Loucy (cell line): ENCODE measurements at regions not wholly inside any gene's neighbourhood (a gene's known extent, or its start where the extent isn't known, plus 50 kb on each side); places are given as distances from the start of the nearest gene placed in this dataset.

Experiments
- H2AFZ ChIP-seq: fragments of 200-600 bp; sonication (generic); 2 replicates; pipeline ENCODE4 v1.6.0; 2016; ENCODE audit warnings: antibody characterized with exemption, mild to moderate bottlenecking, low read length, moderate library complexity
- H3F3A ChIP-seq: fragments of 200-600 bp; 2 replicates; pipeline ENCODE4 v1.6.0; 2016; ENCODE audit warnings: antibody characterized with exemption, low read depth, mild to moderate bottlenecking
- H3K27me3 ChIP-seq: fragments of 200-600 bp; sonication (generic); 2 replicates; pipeline ENCODE4 v1.6.1; 2014; ENCODE audit warnings: low read length, mild to moderate bottlenecking; ENCODE audit not compliant: insufficient read depth, poor library complexity, severe bottlenecking
- H3K36me3 ChIP-seq: fragments of 200-600 bp; sonication (generic); 2 replicates; pipeline ENCODE4 v1.6.1; 2016; ENCODE audit warnings: low read length; ENCODE audit not compliant: insufficient read depth
- H3K4me1 ChIP-seq: fragments of 200-600 bp; sonication (generic); 2 replicates; pipeline ENCODE4 v1.5.1; 2014; ENCODE audit warnings: low read length, mild to moderate bottlenecking; ENCODE audit not compliant: insufficient read depth, poor library complexity, severe bottlenecking
- H3K4me2 ChIP-seq: fragments of 200-600 bp; sonication (generic); 2 replicates; pipeline ENCODE4 v1.6.0; 2014; ENCODE audit warnings: antibody characterized with exemption, low read length, low read depth, mild to moderate bottlenecking; ENCODE audit not compliant: poor library complexity, severe bottlenecking
- H3K4me3 ChIP-seq: fragments of 200-600 bp; sonication (generic); 2 replicates; pipeline ENCODE4 v1.5.1; 2014; ENCODE audit warnings: low read length, mild to moderate bottlenecking, mixed read lengths; ENCODE audit not compliant: poor library complexity, severe bottlenecking
- H3K79me2 ChIP-seq: fragments of 200-600 bp; sonication (generic); 2 replicates; pipeline ENCODE4 v1.6.1; 2014; ENCODE audit warnings: low read length; ENCODE audit not compliant: insufficient read depth
- H3K9ac ChIP-seq: fragments of 200-600 bp; sonication (generic); 2 replicates; pipeline ENCODE4 v1.6.0; 2014; ENCODE audit warnings: mild to moderate bottlenecking, low read depth, low read length, moderate library complexity; ENCODE audit not compliant: poor library complexity, severe bottlenecking
- H3K9me2 ChIP-seq: fragments of 200-600 bp; sonication (generic); replicated peaks from 2 replicates; pipeline ENCODE4 v1.6.1; 2016; ENCODE audit warnings: low read depth, low read length, mixed read lengths
- H3K9me3 ChIP-seq: fragments of 200-600 bp; sonication (generic); 2 replicates; pipeline ENCODE4 v1.6.1; 2014; ENCODE audit warnings: mild to moderate bottlenecking, antibody characterized with exemption, low read length, low read depth; ENCODE audit not compliant: insufficient read depth
- H4K20me1 ChIP-seq: fragments of 200-600 bp; sonication (generic); 2 replicates; pipeline ENCODE4 v1.6.0; 2014; ENCODE audit warnings: antibody characterized with exemption, low read length, mild to moderate bottlenecking; ENCODE audit not compliant: insufficient read depth, poor library complexity, severe bottlenecking
- EZH2phosphoT487 ChIP-seq: fragments of 200-600 bp; IDR thresholded peaks from 2 replicates; pipeline ENCODE4 v1.6.1; 2018; ENCODE audit warnings: antibody characterized with exemption, mild to moderate bottlenecking, moderate library complexity, borderline replicate concordance
- TF ChIP-seq, protein P1 (sequence below): fragments of 200-600 bp; sonication (generic); conservative IDR thresholded peaks from 2 replicates; pipeline ENCODE4 v1.5.1; 2014; ENCODE audit warnings: mild to moderate bottlenecking, antibody characterized with exemption, low read length

DNA sequence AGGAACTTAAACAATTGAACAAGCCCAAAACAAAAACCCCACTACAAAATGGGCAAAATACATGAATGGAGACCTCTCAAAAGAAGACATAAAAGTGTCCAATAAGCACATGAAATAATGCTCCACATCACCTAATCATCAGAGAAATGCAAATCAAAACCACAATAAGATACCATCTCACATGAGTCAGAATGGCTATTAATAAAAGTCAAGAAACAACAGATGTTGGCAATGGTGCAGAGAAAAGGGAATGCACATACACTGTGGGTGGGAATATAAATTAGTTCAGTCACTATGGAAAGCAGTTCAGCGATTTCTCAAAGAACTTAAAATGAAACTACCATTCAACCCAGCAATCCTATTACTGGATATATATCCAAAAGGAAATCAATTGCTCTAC, 337.4 kb upstream of the GRIA1 start:
- Histone ChIP-seq H3K9me3 (no peaks in the 10 kb centered on the region), H3F3A (no peaks in the 10 kb centered on the region), H3K9ac (no peak overlapping the region), H3K27me3 (no peaks in the 10 kb centered on the region), H2AFZ (no peak overlapping the region), H3K36me3 (no peaks in the 10 kb centered on the region), H4K20me1 (no peaks in the 10 kb centered on the region), H3K9me2 (no peaks in the 10 kb centered on the region), H3K4me1 (no peaks in the 10 kb centered on the region), H3K4me3 (no peak overlapping the region), H3K79me2 (no peaks in the 10 kb centered on the region), H3K4me2 (no peak overlapping the region)
- TF ChIP-seq, protein P1, sequence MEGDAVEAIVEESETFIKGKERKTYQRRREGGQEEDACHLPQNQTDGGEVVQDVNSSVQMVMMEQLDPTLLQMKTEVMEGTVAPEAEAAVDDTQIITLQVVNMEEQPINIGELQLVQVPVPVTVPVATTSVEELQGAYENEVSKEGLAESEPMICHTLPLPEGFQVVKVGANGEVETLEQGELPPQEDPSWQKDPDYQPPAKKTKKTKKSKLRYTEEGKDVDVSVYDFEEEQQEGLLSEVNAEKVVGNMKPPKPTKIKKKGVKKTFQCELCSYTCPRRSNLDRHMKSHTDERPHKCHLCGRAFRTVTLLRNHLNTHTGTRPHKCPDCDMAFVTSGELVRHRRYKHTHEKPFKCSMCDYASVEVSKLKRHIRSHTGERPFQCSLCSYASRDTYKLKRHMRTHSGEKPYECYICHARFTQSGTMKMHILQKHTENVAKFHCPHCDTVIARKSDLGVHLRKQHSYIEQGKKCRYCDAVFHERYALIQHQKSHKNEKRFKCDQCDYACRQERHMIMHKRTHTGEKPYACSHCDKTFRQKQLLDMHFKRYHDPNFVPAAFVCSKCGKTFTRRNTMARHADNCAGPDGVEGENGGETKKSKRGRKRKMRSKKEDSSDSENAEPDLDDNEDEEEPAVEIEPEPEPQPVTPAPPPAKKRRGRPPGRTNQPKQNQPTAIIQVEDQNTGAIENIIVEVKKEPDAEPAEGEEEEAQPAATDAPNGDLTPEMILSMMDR: no peak
- no peak for TF ChIP-seq EZH2phosphoT487

DNA sequence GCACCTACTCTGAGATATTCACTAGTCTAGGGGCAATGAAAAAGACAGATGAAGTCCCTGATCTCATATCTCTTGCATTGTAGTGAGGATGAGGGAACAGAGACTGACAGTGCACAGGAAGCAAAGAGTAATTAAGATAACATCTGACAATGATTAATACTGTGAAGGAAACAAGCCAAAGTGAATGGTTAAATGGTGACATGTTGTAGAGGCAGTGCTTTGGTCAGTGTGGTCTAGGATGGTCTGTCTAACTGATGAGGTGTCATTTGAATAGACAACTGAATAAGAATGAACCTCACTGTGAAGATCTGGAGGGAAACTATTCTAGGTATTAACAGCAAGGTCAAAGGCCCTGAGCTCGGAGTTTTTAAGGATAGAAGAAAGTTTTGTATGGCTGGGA, 333.3 kb upstream of the GRIA1 start:
- no peak overlapping the region for H3K4me2 ChIP-seq
- H3K27me3 ChIP-seq: no peaks in the 10 kb centered on the region
- H3K9me3 ChIP-seq: no peaks in the 10 kb centered on the region
- H3K4me3 ChIP-seq: no peak overlapping the region
- no peaks in the 10 kb centered on the region for H3F3A ChIP-seq
- H3K36me3 ChIP-seq: no peaks in the 10 kb centered on the region
- H3K4me1 ChIP-seq: no peaks in the 10 kb centered on the region
- no peaks in the 10 kb centered on the region for H3K9me2 ChIP-seq
- no peak overlapping the region for H3K9ac ChIP-seq
- H2AFZ ChIP-seq: no peak overlapping the region
- H3K79me2 ChIP-seq: no peaks in the 10 kb centered on the region
- no peaks in the 10 kb centered on the region for H4K20me1 ChIP-seq
- TF ChIP-seq EZH2phosphoT487: no peak
- TF ChIP-seq, protein P1: no peak

DNA sequence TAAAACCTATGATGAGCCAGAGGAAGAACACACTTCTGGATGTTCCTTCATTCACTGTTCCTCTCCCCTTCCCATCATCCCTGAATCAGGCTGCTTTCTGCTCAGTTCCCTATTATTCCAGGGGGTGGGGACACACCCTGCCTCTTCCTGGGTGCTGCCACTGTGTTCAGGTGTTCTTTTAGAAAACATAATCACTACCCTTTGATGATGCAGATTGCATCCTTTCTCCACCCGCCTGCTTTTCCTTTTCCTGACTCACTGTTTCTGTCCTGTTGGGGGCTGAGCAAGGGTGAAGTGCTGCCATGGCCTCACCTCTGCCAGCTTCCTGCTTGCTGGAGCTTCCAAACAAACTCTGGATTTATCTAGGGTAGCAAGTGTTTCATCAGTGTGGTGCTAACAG, 331.9 kb upstream of the GRIA1 start:
- H3K4me2 ChIP-seq: no peak overlapping the region
- no peaks in the 10 kb centered on the region for H3K36me3 ChIP-seq
- no peaks in the 10 kb centered on the region for H3F3A ChIP-seq
- H3K27me3 ChIP-seq: no peaks in the 10 kb centered on the region
- H3K9me2 ChIP-seq: no peaks in the 10 kb centered on the region
- no peaks in the 10 kb centered on the region for H3K4me1 ChIP-seq
- H2AFZ ChIP-seq: no peak overlapping the region
- no peaks in the 10 kb centered on the region for H3K79me2 ChIP-seq
- H4K20me1 ChIP-seq: no peaks in the 10 kb centered on the region
- H3K9me3 ChIP-seq: no peaks in the 10 kb centered on the region
- H3K9ac ChIP-seq: no peak overlapping the region
- no peak overlapping the region for H3K4me3 ChIP-seq
- TF ChIP-seq EZH2phosphoT487: no peak
- TF ChIP-seq, protein P1: no peak
